Psoas muscle (tissue), 7 donors: ENCODE measurements at regions not wholly inside any gene's neighbourhood (a gene's known extent, or its start where the extent isn't known, plus 50 kb on each side); places are given as distances from the start of the nearest gene placed in this dataset.

ENCODE experiments used
- ATAC-seq, 4 donors: fragments of 200-7000 bp; cut with Tn5 transposase; one replicate each; pipeline ENCODE4 v1.9.1; 2020; ENCODE audit warnings: moderate library complexity in 3 of 4, mild to moderate bottlenecking in 2 of 4
- DNase-seq, 2 donors: peaks; one replicate each; pipeline ENCODE4 v3.0.0-alpha.2; 2020
- H3K27ac ChIP-seq: fragments of 200-600 bp; one replicate; pipeline ENCODE4 v1.8.0; 2022
- H3K27me3 ChIP-seq, 3 donors: fragments of 200-600 bp in 1 of 3; one replicate each; pipeline versions ENCODE4 v1.6.1 to v1.8.0; 2013 to 2022; ENCODE audit warnings: low read length in 2 of 3, mild to moderate bottlenecking in 2 of 3, moderate library complexity in 1 of 3; ENCODE audit not compliant: insufficient read depth in 3 of 3
- H3K36me3 ChIP-seq, 2 donors: fragments of 200-600 bp in 1 of 2; one replicate each; pipeline versions ENCODE4 v1.6.1 to v1.8.0; 2013 to 2022; ENCODE audit warnings: low read depth in 1 of 2, mild to moderate bottlenecking in 1 of 2, moderate library complexity in 1 of 2; ENCODE audit not compliant: insufficient read depth in 1 of 2
- H3K4me1 ChIP-seq: fragments of 200-600 bp; one replicate; pipeline ENCODE4 v1.8.0; 2022
- H3K4me3 ChIP-seq: fragments of 200-600 bp; one replicate; pipeline ENCODE4 v1.8.0; 2022; ENCODE audit warnings: mild to moderate bottlenecking
- H3K9me3 ChIP-seq: fragments of 200-600 bp; one replicate; pipeline ENCODE4 v1.8.0; 2022
- CTCF ChIP-seq: fragments of 200-600 bp; IDR thresholded peaks from one replicate; pipeline ENCODE4 v1.8.0; 2022; ENCODE audit warnings: antibody characterized with exemption
- WGBS, 3 donors: extraction: QIAGEN DNeasy Blood & Tissue Kit; methylation state at CpG; one replicate each; pipeline versions ENCODE4 v1.1.6 to v1.1.7; 2013; 5-methylcytosine and 5-hydroxymethylcytosine counted together
- intact Hi-C, 2 donors: fragments of 100-400 bp; cut with DNase I; formaldehyde crosslinking; loops; one replicate each; pipeline versions ENCODE4 v1.11.0 to v1.14.2; 2022
- donor health status: healthy with polysubstance abuse.
- donor health status: DM: no; HTN: no; CAD: no; lungs with moderate emphysema.
- donor health status: Bipolar disorder and iron deficiency.
- donor health status: healthy.
- donor health status: DM: yes; HTN: yes; CAD: no.
- donor health status: DM: no; HTN: no; CAD: no.
- donor health status: DM: yes; HTN: yes; CAD: no.

- H3K4me3 ChIP-seq, result no peak overlapping the region
- no peak for DNase-seq
- H3K9me3 ChIP-seq, result no peaks in the 10 kb centered on the region
- intact Hi-C loops, result no loop called here
- TF ChIP-seq CTCF, result no peak
- H3K36me3 ChIP-seq, result no peaks in the 10 kb centered on the region
- ATAC-seq, result no peak
- no peaks in the 10 kb centered on the region for H3K4me1 ChIP-seq
- H3K27me3 ChIP-seq, result no peaks in the 10 kb centered on the region
- no peak overlapping the region for H3K27ac ChIP-seq
- 70 to 76% (median 70%) methylated on average over 3 of the region's 3 CpGs for WGBS, 3 donors
These were observed 197.8 kb upstream of the MTNR1B start for GRCh38 chr11:92771701-92772100.

DNA sequence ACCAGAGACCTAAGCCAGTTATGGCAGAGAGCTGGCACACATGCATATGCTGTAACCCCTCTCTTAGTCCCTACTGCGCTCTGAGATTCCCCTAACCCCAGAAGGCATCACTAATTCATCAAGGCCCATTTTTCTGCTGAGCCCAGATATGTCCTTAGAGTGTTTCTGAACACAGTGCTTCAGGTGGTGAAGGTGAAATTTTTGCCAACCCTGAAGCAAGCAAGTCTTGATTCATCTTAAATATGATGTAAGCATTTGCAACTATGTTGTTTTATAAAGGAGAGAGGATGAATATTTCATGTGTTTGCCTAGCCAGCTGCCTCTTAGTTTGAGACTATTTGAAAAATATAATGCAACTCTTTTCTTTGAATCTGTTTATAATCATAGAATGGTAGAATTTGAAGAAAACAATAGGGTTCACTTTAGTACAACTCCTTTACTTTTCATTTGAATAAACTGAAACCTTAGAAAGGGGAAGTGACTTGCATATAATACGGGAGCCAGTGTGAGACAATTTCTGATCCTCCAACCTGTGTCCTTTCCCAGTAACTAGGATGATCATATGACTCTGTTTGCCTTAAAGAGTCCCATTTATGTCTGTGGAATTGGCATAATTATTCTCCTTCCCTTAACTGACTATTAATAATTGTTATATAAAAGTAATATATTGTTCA is 194.3 kb upstream of the MTNR1B start:
- DNase-seq, result no peak
- no peak for TF ChIP-seq CTCF
- intact Hi-C loops, result no loop called here
- Histone ChIP-seq H3K9me3 (no peaks in the 10 kb centered on the region), H3K36me3 (no peaks in the 10 kb centered on the region), H3K4me3 (no peak overlapping the region), H3K27me3 (peaks cover 0 to 1% (median 0%) of the 10 kb centered on the region in 3 donors), H3K4me1 (no peaks in the 10 kb centered on the region), H3K27ac (no peak overlapping the region)
- WGBS, 3 donors, result 89 to 96% (median 95%) methylated on average over 2 of the region's 2 CpGs
- no peak for ATAC-seq

DNA sequence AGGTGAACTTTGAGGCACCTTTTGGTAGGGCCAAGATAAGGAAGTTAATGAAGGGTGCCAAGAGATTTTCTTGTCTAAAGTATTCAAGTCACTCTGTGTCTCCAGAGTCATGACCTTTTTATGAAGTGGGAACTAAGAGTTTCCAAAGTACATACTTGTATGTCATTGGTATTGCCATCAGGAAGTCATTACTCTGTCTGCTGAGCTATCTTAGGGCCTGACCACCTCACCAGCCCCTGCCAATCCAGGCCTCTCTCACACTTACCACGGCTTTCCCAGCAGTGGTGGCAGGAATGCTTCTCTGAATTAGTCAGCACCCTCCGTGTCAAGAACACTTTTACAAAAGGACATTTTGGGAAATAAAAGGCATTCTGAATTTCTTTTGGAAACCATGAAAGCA is 192.8 kb upstream of the MTNR1B start:
- intact Hi-C loops, result no loop called here
- DNase-seq (no peak), ATAC-seq (no peak)
- no peaks in the 10 kb centered on the region for H3K9me3 ChIP-seq
- H3K27me3 ChIP-seq, result peaks cover 0 to 1% (median 0%) of the 10 kb centered on the region in 3 donors
- H3K4me1 ChIP-seq, result no peaks in the 10 kb centered on the region
- no peak overlapping the region for H3K27ac ChIP-seq
- no peak for TF ChIP-seq CTCF
- no peak overlapping the region for H3K4me3 ChIP-seq
- H3K36me3 ChIP-seq, result no peaks in the 10 kb centered on the region
- 25 to 32% (median 30%) methylated on average over 2 of the region's 2 CpGs for WGBS, 3 donors

DNA sequence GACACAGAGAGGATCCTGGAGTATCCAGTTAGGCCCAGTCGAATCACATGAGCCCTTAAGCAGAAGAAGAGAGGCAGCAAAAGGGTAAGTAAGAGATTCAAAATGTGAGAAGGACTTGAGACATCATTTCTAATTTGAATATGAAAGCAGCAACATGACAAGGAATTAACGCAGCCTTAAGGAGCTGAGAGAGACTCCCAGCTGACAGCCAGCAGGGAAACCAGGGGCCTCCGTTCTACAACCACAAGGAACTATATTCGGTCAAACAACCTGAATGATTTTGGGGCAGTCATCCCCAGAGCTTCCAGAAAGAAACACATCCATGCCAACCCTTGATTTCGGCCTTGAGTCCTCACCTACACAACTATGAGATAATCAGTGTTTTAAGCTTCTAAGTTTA is 189.7 kb upstream of the MTNR1B start:
- Histone ChIP-seq H3K4me3 (no peak overlapping the region), H3K9me3 (no peaks in the 10 kb centered on the region), H3K27ac (no peak overlapping the region), H3K36me3 (no peaks in the 10 kb centered on the region), H3K4me1 (no peaks in the 10 kb centered on the region), H3K27me3 (peaks cover 0 to 1% (median 0%) of the 10 kb centered on the region in 3 donors)
- intact Hi-C loops, result no loop called here
- DNase-seq (no peak), ATAC-seq (no peak)
- TF ChIP-seq CTCF, result no peak
- WGBS, 3 donors, result 90 to 95% (median 93%) methylated on average over 5 of the region's 5 CpGs

- Histone ChIP-seq H3K27me3 (peaks cover 0 to 1% (median 0%) of the 10 kb centered on the region in 3 donors), H3K27ac (no peak overlapping the region), H3K4me1 (no peaks in the 10 kb centered on the region), H3K9me3 (no peaks in the 10 kb centered on the region), H3K36me3 (no peaks in the 10 kb centered on the region), H3K4me3 (no peak overlapping the region)
- ATAC-seq, result no peak
- DNase-seq, result no peak
- WGBS, 3 donors, result 94 to 98% (median 95%) methylated on average over 8 of the region's 8 CpGs
- TF ChIP-seq CTCF, result no peak
- intact Hi-C loops, result no loop called here
These were observed 188.3 kb upstream of the MTNR1B start for GRCh38 chr11:92781151-92781550.
